ENCODE measurements at regions not wholly inside any gene's neighbourhood (a gene's known extent, or its start where the extent isn't known, plus 50 kb on each side); places are given as distances from the start of the nearest gene placed in this dataset.

DNA sequence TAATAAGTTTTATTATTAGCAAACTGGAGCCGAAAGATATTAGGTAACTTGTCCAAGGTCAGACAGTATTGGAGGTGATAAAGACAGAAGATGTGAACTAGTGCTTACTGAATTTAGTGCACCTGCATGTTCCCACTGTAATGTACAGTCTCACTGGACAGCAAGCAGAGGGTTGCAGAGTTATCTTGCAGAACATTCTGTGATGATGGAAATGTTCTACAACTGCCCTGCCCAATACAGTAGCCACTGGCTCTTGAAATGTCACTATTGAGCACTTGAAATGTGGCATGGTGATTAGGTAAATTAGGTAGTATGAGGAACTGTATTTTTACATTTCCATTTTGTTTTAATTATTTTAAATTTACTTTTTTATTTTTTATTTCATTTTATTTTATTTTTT is 356.6 kb downstream of the EPHA4 start:
- DNase-seq (ENCODE audit: low spot score): no peak
- in situ Hi-C loops (cut with MboI; ENCODE audit: low pct_unique_long_range_greater_than_20kb, low sequenced_read_pairs, unreplicated experiment): no loop called here
- TF ChIP-seq, protein P1, sequence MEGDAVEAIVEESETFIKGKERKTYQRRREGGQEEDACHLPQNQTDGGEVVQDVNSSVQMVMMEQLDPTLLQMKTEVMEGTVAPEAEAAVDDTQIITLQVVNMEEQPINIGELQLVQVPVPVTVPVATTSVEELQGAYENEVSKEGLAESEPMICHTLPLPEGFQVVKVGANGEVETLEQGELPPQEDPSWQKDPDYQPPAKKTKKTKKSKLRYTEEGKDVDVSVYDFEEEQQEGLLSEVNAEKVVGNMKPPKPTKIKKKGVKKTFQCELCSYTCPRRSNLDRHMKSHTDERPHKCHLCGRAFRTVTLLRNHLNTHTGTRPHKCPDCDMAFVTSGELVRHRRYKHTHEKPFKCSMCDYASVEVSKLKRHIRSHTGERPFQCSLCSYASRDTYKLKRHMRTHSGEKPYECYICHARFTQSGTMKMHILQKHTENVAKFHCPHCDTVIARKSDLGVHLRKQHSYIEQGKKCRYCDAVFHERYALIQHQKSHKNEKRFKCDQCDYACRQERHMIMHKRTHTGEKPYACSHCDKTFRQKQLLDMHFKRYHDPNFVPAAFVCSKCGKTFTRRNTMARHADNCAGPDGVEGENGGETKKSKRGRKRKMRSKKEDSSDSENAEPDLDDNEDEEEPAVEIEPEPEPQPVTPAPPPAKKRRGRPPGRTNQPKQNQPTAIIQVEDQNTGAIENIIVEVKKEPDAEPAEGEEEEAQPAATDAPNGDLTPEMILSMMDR (IDR thresholded peaks at IDR 0.05; ENCODE audit: extremely low read depth, insufficient read depth, missing control alignments): no peak

DNA sequence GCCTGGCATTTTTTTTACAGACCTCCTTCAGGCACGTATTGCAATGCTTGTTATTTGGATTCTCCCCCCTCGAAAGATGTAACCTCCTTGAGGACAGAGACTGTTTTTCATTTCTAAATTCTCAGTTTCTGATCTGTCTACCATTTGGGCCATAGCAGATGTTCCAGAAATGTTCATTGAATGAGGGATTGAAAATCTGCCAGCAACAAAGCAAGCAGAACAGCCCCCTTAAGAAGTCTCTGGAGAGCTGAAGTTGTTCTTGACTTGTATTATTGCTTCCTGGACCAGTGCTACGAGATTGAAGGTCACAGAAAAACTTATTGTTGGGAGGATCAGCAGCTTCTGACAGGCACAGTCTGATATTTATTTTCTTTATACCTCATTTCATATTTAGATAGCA is 355.5 kb downstream of the EPHA4 start:
- TF ChIP-seq, protein P1 (IDR thresholded peaks at IDR 0.05; ENCODE audit: extremely low read depth, insufficient read depth, missing control alignments): no peak
- in situ Hi-C loops (cut with MboI; ENCODE audit: low pct_unique_long_range_greater_than_20kb, low sequenced_read_pairs, unreplicated experiment): no loop called here
- no peak for DNase-seq (ENCODE audit: low spot score)

DNA sequence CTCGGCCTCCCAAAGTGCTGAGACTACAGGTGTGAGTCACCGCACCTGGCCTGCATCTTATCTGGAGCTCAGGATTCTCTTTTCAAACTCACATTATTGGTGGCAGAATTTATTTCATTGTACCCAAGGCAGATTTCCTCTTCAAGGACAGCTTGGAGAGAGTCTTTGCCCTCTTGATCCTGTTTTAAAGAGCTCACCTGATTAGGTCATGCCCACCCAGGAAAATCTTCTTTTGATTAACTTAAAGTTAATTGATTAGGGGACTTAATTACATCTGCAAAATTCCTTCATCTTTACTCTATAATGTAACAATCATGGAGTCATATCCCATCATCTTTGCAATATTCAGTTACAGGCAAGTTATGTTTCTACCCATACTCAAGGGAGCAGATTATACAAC is 346.4 kb downstream of the EPHA4 start:
- TF ChIP-seq, protein P1 (IDR thresholded peaks at IDR 0.05; ENCODE audit: extremely low read depth, insufficient read depth, missing control alignments): no peak
- in situ Hi-C loops (cut with MboI; ENCODE audit: low pct_unique_long_range_greater_than_20kb, low sequenced_read_pairs, unreplicated experiment): no loop called here
- DNase-seq (ENCODE audit: low spot score): no peak

DNA sequence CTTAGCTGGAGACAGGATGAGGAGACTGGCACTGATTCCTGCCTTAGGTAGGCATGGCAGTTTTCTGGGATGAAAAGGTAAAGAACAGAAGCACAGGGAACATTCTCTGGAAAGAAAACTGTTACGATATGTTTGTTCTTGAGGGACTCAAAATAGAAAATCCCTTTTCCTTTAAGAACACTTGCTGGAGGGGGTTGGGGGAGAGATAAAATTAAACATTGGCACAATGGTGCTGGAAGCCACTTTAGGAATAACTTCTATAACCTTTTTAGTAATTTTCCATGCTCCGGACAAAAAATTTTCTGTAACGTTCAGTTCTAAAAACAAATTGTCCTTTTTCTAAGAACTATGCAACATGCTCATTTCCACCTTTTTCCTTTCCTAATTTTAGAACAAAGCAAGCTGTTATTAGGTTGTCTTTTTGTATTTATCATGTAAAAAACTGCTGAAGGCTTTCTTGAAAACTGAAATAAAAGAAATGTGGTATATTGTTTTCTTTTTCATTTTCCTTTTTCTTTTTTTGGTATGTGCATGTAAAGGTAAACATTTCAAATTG is 343.8 kb downstream of the EPHA4 start:
- in situ Hi-C loops (cut with MboI; ENCODE audit: low pct_unique_long_range_greater_than_20kb, low sequenced_read_pairs, unreplicated experiment): no loop called here
- TF ChIP-seq, protein P1 (IDR thresholded peaks at IDR 0.05; ENCODE audit: extremely low read depth, insufficient read depth, missing control alignments): no peak
- DNase-seq (ENCODE audit: low spot score): no peak

DNA sequence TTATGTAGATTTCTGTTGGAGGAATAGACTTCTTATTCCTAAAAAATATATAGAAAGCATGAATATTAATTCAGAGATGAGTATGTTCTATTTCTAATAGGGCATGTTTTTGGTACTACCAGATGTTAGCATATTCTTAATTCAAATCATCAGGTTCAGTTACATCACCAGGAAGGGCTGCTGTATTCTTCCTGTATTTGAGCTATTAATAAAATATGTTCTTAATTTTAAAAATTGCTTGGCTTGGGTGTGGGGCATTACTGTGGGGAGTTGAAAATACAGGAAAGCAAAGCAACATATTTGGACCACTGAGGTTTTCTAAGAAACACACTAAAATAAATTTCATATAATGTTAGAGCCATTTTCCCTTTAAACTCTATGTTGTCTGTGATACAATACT is 343.0 kb downstream of the EPHA4 start:
- DNase-seq (ENCODE audit: low spot score): no peak
- TF ChIP-seq, protein P1 (IDR thresholded peaks at IDR 0.05; ENCODE audit: extremely low read depth, insufficient read depth, missing control alignments): no peak
- in situ Hi-C loops (cut with MboI; ENCODE audit: low pct_unique_long_range_greater_than_20kb, low sequenced_read_pairs, unreplicated experiment): no loop called here

DNA sequence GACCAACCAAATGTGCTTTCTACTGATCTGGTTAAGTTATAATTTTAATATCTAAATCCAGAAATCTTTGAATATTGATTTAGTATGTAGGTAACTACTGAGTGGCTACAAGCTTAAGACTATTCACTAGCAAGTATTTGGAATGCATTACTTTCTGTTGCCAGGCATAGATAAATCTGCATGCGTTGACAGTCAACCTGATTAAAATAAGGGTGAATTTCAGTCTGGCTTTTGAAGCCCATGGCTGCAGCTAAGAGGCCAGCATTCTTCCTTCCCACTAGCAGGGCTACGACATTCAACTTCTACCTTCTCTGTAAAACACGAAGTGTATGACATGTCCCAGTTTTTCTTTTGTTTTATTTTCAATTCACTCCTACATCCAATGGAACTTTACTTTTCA is 340.6 kb downstream of the EPHA4 start:
- TF ChIP-seq, protein P1 (IDR thresholded peaks at IDR 0.05; ENCODE audit: extremely low read depth, insufficient read depth, missing control alignments): no peak
- no peak for DNase-seq (ENCODE audit: low spot score)
- in situ Hi-C loops (cut with MboI; ENCODE audit: low pct_unique_long_range_greater_than_20kb, low sequenced_read_pairs, unreplicated experiment): no loop called here

DNA sequence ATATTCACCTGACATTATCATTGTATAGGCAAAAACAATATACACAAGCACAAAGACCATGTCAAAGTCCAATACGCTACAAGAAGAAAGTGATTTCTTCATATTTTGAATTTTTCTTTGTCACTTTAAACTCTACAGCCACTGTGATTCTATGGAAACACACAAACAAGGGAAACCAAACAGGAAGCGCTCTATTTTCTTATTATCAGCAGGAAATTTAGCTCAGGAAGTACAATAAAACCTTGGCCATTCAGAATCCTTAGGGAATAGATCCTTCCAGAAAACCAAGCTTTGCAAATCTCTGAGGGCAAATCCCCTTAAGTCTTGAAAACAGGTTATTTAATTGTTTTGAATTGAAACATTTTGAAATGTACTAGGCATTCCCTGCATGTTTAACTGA is 336.2 kb downstream of the EPHA4 start:
- TF ChIP-seq, protein P1 (IDR thresholded peaks at IDR 0.05; ENCODE audit: extremely low read depth, insufficient read depth, missing control alignments): no peak
- no peak for DNase-seq (ENCODE audit: low spot score)
- in situ Hi-C loops (cut with MboI; ENCODE audit: low pct_unique_long_range_greater_than_20kb, low sequenced_read_pairs, unreplicated experiment): no loop called here
